Mucosa of descending colon (tissue), 3 donors: ENCODE measurements at regions not wholly inside any gene's neighbourhood (a gene's known extent, or its start where the extent isn't known, plus 50 kb on each side); places are given as distances from the start of the nearest gene placed in this dataset.

Experiments
- ATAC-seq: fragments of 200-7000 bp; cut with Tn5 transposase; one replicate; pipeline ENCODE4 v1.9.1; 2020; ENCODE audit warnings: mild to moderate bottlenecking, moderate library complexity
- DNase-seq, 3 donors: peaks; one replicate each; pipeline ENCODE4 v3.0.0-alpha.2; 2020
- H3K36me3 ChIP-seq: fragments of 200-600 bp; one replicate; pipeline ENCODE4 v1.8.0; 2021; ENCODE audit warnings: low read depth, mild to moderate bottlenecking
- H3K4me1 ChIP-seq: fragments of 200-600 bp; one replicate; pipeline ENCODE4 v1.8.0; 2021; ENCODE audit warnings: low read depth, mild to moderate bottlenecking
- H3K4me3 ChIP-seq: fragments of 200-600 bp; one replicate; pipeline ENCODE4 v1.8.0; 2021; ENCODE audit warnings: mild to moderate bottlenecking
- H3K9me3 ChIP-seq: fragments of 200-600 bp; one replicate; pipeline ENCODE4 v1.8.0; 2021; ENCODE audit warnings: mild to moderate bottlenecking
- intact Hi-C, 2 donors: fragments of 100-400 bp; cut with DNase I in 1 of 2; cut with micrococcal nuclease in 1 of 2; formaldehyde crosslinking; loops; one replicate each; pipeline versions ENCODE4 v1.11.0 to v1.11.1; 2022; cut with DNase I, micrococcal nuclease
- TF ChIP-seq, protein P1 (sequence below): fragments of 200-600 bp; IDR thresholded peaks from one replicate; pipeline ENCODE4 v1.8.0; 2022; ENCODE audit warnings: antibody characterized with exemption, mild to moderate bottlenecking
- donor health status: DM: no; HTN: no; CAD: no; lungs with moderate emphysema.
- donor health status: DM: no; HTN: no; CAD: no.
- donor health status: DM: no; HTN: yes; CAD: no.

DNA sequence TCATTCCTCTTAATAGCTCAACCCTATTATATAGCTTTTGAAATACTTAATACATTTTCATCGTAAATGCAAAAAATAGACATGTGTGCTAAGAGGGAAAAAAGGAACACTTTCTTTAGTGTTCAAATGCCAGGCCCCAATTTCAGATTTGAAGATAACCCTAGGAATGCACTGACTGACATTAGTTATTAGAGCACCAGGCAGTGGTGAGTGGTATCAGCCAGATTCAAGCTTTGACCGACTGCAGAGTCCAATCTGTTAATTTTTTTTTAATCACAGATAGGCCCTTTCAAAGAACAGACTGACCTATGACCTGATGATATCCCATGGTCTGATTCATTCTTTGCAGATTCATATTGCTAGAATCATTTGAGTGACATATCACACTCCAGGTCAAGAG, 874.2 kb upstream of the CHORDC1 start:
- DNase-seq: no peak
- intact Hi-C loops: no loop called here
- no peak overlapping the region for H3K4me3 ChIP-seq
- ATAC-seq: no peak
- H3K9me3 ChIP-seq: peaks cover 6% of the 10 kb centered on the region
- no peaks in the 10 kb centered on the region for H3K36me3 ChIP-seq
- TF ChIP-seq, protein P1, sequence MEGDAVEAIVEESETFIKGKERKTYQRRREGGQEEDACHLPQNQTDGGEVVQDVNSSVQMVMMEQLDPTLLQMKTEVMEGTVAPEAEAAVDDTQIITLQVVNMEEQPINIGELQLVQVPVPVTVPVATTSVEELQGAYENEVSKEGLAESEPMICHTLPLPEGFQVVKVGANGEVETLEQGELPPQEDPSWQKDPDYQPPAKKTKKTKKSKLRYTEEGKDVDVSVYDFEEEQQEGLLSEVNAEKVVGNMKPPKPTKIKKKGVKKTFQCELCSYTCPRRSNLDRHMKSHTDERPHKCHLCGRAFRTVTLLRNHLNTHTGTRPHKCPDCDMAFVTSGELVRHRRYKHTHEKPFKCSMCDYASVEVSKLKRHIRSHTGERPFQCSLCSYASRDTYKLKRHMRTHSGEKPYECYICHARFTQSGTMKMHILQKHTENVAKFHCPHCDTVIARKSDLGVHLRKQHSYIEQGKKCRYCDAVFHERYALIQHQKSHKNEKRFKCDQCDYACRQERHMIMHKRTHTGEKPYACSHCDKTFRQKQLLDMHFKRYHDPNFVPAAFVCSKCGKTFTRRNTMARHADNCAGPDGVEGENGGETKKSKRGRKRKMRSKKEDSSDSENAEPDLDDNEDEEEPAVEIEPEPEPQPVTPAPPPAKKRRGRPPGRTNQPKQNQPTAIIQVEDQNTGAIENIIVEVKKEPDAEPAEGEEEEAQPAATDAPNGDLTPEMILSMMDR: no peak
- H3K4me1 ChIP-seq: no peaks in the 10 kb centered on the region

DNA sequence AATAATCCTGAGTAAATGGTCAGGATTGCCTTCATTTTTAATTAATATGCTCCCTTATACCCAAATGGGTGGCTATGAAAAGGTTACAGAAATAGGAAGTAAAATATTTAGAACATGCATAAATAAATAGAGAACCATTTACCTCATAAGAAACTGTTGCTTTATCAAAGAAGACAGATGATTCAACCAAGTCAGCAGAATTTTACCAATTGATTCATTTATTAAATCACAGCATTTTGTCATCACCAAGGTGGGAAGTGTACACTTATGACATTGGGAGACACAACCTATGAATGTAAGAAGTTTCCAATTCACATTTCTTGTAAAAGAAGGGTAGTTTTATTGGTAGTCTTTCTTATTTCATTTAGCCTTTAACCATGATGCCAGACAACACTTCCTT, 870.3 kb upstream of the CHORDC1 start:
- TF ChIP-seq, protein P1: no peak
- H3K36me3 ChIP-seq: no peaks in the 10 kb centered on the region
- no peaks in the 10 kb centered on the region for H3K4me1 ChIP-seq
- H3K4me3 ChIP-seq: no peak overlapping the region
- intact Hi-C loops: no loop called here
- peaks cover under 1% of the 10 kb centered on the region for H3K9me3 ChIP-seq
- no peak for DNase-seq
- no peak for ATAC-seq

DNA sequence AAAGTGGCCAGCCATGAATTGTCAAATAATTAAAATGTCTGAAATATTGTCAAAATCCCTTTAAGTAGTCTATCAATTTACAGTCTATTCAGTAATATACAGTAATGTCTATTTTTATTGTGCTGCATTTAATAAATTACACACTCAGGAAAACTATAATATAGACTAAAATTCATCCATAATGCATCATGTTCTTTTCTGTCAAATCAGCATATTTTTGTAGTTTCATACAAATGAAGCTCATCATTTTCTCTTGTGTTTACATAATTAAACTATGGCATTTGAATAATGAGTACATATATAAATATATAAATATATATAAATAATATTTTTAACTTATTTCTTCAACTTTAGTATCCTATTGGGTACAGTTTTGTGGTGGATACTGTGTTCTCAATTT, 868.7 kb upstream of the CHORDC1 start:
- DNase-seq (no peak), ATAC-seq (no peak)
- intact Hi-C loops: no loop called here
- H3K4me1 ChIP-seq: no peaks in the 10 kb centered on the region
- peaks cover 5% of the 10 kb centered on the region for H3K9me3 ChIP-seq
- H3K36me3 ChIP-seq: no peaks in the 10 kb centered on the region
- no peak overlapping the region for H3K4me3 ChIP-seq
- TF ChIP-seq, protein P1: no peak

DNA sequence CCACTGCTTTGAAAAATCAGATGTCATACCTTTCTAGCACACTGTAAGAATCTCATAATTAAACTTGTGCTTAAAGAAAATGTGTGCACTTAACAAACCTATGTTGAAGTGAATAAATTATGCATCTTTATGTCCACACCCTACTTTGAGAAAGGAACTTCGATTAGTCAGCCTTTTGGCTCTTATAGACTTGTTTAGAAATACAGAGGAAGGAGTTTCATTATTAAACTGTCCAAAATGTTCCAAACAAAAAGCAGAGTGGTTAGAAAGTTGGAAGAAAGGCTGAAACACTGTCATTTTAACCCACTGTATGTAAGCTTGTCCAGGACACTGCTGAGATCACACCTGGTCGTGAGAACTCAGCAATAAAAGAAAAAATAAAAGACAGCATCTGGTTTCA, 863.2 kb upstream of the CHORDC1 start:
- Histone ChIP-seq H3K4me3 (no peak overlapping the region), H3K36me3 (no peaks in the 10 kb centered on the region), H3K9me3 (peaks cover 22% of the 10 kb centered on the region), H3K4me1 (no peaks in the 10 kb centered on the region)
- ATAC-seq: no peak
- intact Hi-C loops: no loop called here
- no peak for DNase-seq
- TF ChIP-seq, protein P1: no peak

DNA sequence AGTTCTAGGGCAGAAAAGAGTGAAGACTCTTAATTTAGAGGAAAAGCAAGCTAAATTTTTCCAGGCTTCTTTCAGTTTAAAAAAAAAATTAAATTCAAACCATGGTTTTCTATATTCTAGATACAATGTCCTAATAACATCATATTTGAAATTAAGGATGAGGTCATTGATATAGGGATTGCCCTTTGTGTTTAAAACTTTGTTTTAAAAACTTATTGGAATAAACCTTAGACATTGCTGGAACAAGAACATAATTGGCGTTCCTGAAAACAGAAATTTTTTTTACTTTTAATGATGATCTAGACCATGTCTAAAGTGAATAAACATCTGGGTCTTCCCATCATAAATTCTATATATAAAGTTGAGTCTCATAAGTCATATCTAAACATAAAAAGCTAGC, 859.4 kb upstream of the CHORDC1 start:
- no peaks in the 10 kb centered on the region for H3K4me1 ChIP-seq
- H3K36me3 ChIP-seq: no peaks in the 10 kb centered on the region
- no peak overlapping the region for H3K4me3 ChIP-seq
- TF ChIP-seq, protein P1: no peak
- ATAC-seq (no peak), DNase-seq (no peak)
- H3K9me3 ChIP-seq: peaks cover 25% of the 10 kb centered on the region
- intact Hi-C loops: no loop called here

DNA sequence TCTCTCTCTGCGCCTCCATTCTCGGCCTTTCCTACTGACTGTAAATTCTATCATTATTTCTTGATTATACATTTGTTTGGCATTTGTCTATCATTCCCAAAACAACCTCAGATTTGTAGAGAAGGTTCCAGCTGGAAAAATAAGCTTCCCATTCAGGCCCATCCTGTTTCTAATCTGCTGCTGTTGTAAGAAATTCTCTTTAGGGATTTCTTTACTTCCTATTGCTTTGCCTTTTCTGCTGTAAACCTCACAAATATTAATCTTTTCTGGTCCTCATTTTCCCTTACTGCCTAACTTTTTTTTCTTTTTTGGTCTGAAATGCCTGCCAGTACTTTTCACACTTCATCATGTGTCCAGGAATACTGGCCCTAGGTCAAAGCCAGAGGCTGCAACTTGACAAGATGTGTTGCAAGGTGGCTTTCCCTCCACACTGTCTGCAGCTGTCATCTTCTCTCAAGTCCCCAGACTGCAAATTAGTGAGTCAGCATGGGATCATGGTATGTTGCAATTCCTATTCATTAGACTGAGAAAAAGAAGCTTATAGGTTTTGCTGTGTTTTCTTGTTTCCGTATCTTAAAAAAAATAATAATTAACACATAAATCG, 858.7 kb upstream of the CHORDC1 start:
- H3K36me3 ChIP-seq: no peaks in the 10 kb centered on the region
- TF ChIP-seq, protein P1: no peak
- peaks cover 25% of the 10 kb centered on the region for H3K9me3 ChIP-seq
- DNase-seq (peak in 1 of 3 donors; percentile 2), ATAC-seq (no peak)
- intact Hi-C loops: no loop called here
- H3K4me1 ChIP-seq: no peaks in the 10 kb centered on the region
- H3K4me3 ChIP-seq: no peak overlapping the region
